ENCODE measurements at regions not wholly inside any gene's neighbourhood (a gene's known extent, or its start where the extent isn't known, plus 50 kb on each side); places are given as distances from the start of the nearest gene placed in this dataset.

- TF ChIP-seq POLR2AphosphoS5 (IDR thresholded peaks at IDR 0.05; ENCODE audit: low read depth, low read length) (no peak), POLR2A (IDR thresholded peaks at IDR 0.05; ENCODE audit: low read depth, low read length) (no peak), PAX5 (IDR thresholded peaks at IDR 0.05; ENCODE audit: insufficient read depth, low read length, severe bottlenecking) (no peak), TAF1 (IDR thresholded peaks at IDR 0.05; ENCODE audit: low read depth, low read length) (no peak), POU2F2 (IDR thresholded peaks at IDR 0.05; ENCODE audit: low read depth, low read length) (no peak), SPI1 (IDR thresholded peaks at IDR 0.05; ENCODE audit: low read depth, low read length) (no peak)
- DNase-seq (ENCODE audit: insufficient read length, low spot score) (peak; percentile 40), FAIRE-seq (no peak)
These were observed 100.5 kb upstream of the SDK1 start for GRCh38 chr7:3200504-3200903.

- FAIRE-seq (no peak), DNase-seq (ENCODE audit: insufficient read length, low spot score) (no peak)
- TF ChIP-seq POU2F2 (IDR thresholded peaks at IDR 0.05; ENCODE audit: low read depth, low read length) (no peak), SPI1 (IDR thresholded peaks at IDR 0.05; ENCODE audit: low read depth, low read length) (no peak), PAX5 (IDR thresholded peaks at IDR 0.05; ENCODE audit: insufficient read depth, low read length, severe bottlenecking) (no peak), POLR2AphosphoS5 (IDR thresholded peaks at IDR 0.05; ENCODE audit: low read depth, low read length) (no peak), POLR2A (IDR thresholded peaks at IDR 0.05; ENCODE audit: low read depth, low read length) (no peak), TAF1 (IDR thresholded peaks at IDR 0.05; ENCODE audit: low read depth, low read length) (no peak)
These were observed 99.7 kb upstream of the SDK1 start for GRCh38 chr7:3201306-3201705.

- DNase-seq (ENCODE audit: insufficient read length, low spot score) (no peak), FAIRE-seq (no peak)
- TF ChIP-seq POU2F2 (IDR thresholded peaks at IDR 0.05; ENCODE audit: low read depth, low read length) = no peak
- no peak for TF ChIP-seq SPI1 (IDR thresholded peaks at IDR 0.05; ENCODE audit: low read depth, low read length)
- TF ChIP-seq PAX5 (IDR thresholded peaks at IDR 0.05; ENCODE audit: insufficient read depth, low read length, severe bottlenecking) = no peak
- no peak for TF ChIP-seq POLR2AphosphoS5 (IDR thresholded peaks at IDR 0.05; ENCODE audit: low read depth, low read length)
- no peak for TF ChIP-seq POLR2A (IDR thresholded peaks at IDR 0.05; ENCODE audit: low read depth, low read length)
- TF ChIP-seq TAF1 (IDR thresholded peaks at IDR 0.05; ENCODE audit: low read depth, low read length) = no peak
These were observed 98.9 kb upstream of the SDK1 start for GRCh38 chr7:3201937-3202710.

GRCh38 chr7:3204526-3204925 is 96.5 kb upstream of the SDK1 start:
- FAIRE-seq (no peak), DNase-seq (ENCODE audit: insufficient read length, low spot score) (no peak)
- no peak for TF ChIP-seq PAX5 (IDR thresholded peaks at IDR 0.05; ENCODE audit: insufficient read depth, low read length, severe bottlenecking)
- TF ChIP-seq POLR2AphosphoS5 (IDR thresholded peaks at IDR 0.05; ENCODE audit: low read depth, low read length) = no peak
- no peak for TF ChIP-seq POU2F2 (IDR thresholded peaks at IDR 0.05; ENCODE audit: low read depth, low read length)
- no peak for TF ChIP-seq TAF1 (IDR thresholded peaks at IDR 0.05; ENCODE audit: low read depth, low read length)
- TF ChIP-seq SPI1 (IDR thresholded peaks at IDR 0.05; ENCODE audit: low read depth, low read length) = no peak
- TF ChIP-seq POLR2A (IDR thresholded peaks at IDR 0.05; ENCODE audit: low read depth, low read length) = no peak

GRCh38 chr7:3206101-3206500 is 95.0 kb upstream of the SDK1 start:
- FAIRE-seq (no peak), DNase-seq (ENCODE audit: insufficient read length, low spot score) (no peak)
- no peak for TF ChIP-seq SPI1 (IDR thresholded peaks at IDR 0.05; ENCODE audit: low read depth, low read length)
- no peak for TF ChIP-seq PAX5 (IDR thresholded peaks at IDR 0.05; ENCODE audit: insufficient read depth, low read length, severe bottlenecking)

- FAIRE-seq (no peak), DNase-seq (ENCODE audit: insufficient read length, low spot score) (no peak)
- no peak for TF ChIP-seq TAF1 (IDR thresholded peaks at IDR 0.05; ENCODE audit: low read depth, low read length)
- no peak for TF ChIP-seq POU2F2 (IDR thresholded peaks at IDR 0.05; ENCODE audit: low read depth, low read length)
- no peak for TF ChIP-seq POLR2AphosphoS5 (IDR thresholded peaks at IDR 0.05; ENCODE audit: low read depth, low read length)
- no peak for TF ChIP-seq PAX5 (IDR thresholded peaks at IDR 0.05; ENCODE audit: insufficient read depth, low read length, severe bottlenecking)
- TF ChIP-seq POLR2A (IDR thresholded peaks at IDR 0.05; ENCODE audit: low read depth, low read length) = no peak
- no peak for TF ChIP-seq SPI1 (IDR thresholded peaks at IDR 0.05; ENCODE audit: low read depth, low read length)
These were observed 94.3 kb upstream of the SDK1 start for GRCh38 chr7:3206771-3207191.

- TF ChIP-seq POU2F2 (IDR thresholded peaks at IDR 0.05; ENCODE audit: low read depth, low read length) (no peak), TAF1 (IDR thresholded peaks at IDR 0.05; ENCODE audit: low read depth, low read length) (no peak), POLR2A (IDR thresholded peaks at IDR 0.05; ENCODE audit: low read depth, low read length) (no peak), SPI1 (IDR thresholded peaks at IDR 0.05; ENCODE audit: low read depth, low read length) (no peak), PAX5 (IDR thresholded peaks at IDR 0.05; ENCODE audit: insufficient read depth, low read length, severe bottlenecking) (no peak), POLR2AphosphoS5 (IDR thresholded peaks at IDR 0.05; ENCODE audit: low read depth, low read length) (no peak)
- FAIRE-seq = no peak
- DNase-seq (ENCODE audit: insufficient read length, low spot score) = no peak
These were observed 93.6 kb upstream of the SDK1 start for GRCh38 chr7:3207387-3207902.

- FAIRE-seq = no peak
- no peak for DNase-seq (ENCODE audit: insufficient read length, low spot score)
These were observed 90.5 kb upstream of the SDK1 start for GRCh38 chr7:3210531-3210930.

GRCh38 chr7:3214090-3214413 is 87.0 kb upstream of the SDK1 start:
- no peak for FAIRE-seq
- no peak for TF ChIP-seq PAX5 (IDR thresholded peaks at IDR 0.05; ENCODE audit: insufficient read depth, low read length, severe bottlenecking)
- no peak for TF ChIP-seq TAF1 (IDR thresholded peaks at IDR 0.05; ENCODE audit: low read depth, low read length)
- no peak for TF ChIP-seq POU2F2 (IDR thresholded peaks at IDR 0.05; ENCODE audit: low read depth, low read length)
- no peak for TF ChIP-seq POLR2A (IDR thresholded peaks at IDR 0.05; ENCODE audit: low read depth, low read length)
- TF ChIP-seq SPI1 (IDR thresholded peaks at IDR 0.05; ENCODE audit: low read depth, low read length) = no peak
- no peak for TF ChIP-seq POLR2AphosphoS5 (IDR thresholded peaks at IDR 0.05; ENCODE audit: low read depth, low read length)
- DNase-seq (ENCODE audit: insufficient read length, low spot score) = no peak

More at GRCh38 chr7:3210531-3210930, 90.5 kb upstream of the SDK1 start:
- TF ChIP-seq POU2F2 (IDR thresholded peaks at IDR 0.05; ENCODE audit: low read depth, low read length) (no peak), TAF1 (IDR thresholded peaks at IDR 0.05; ENCODE audit: low read depth, low read length) (no peak), PAX5 (IDR thresholded peaks at IDR 0.05; ENCODE audit: insufficient read depth, low read length, severe bottlenecking) (no peak), POLR2AphosphoS5 (IDR thresholded peaks at IDR 0.05; ENCODE audit: low read depth, low read length) (no peak), POLR2A (IDR thresholded peaks at IDR 0.05; ENCODE audit: low read depth, low read length) (no peak), SPI1 (IDR thresholded peaks at IDR 0.05; ENCODE audit: low read depth, low read length) (no peak)
